ENCODE measurements at regions not wholly inside any gene's neighbourhood (a gene's known extent, or its start where the extent isn't known, plus 50 kb on each side); places are given as distances from the start of the nearest gene placed in this dataset.

DNA sequence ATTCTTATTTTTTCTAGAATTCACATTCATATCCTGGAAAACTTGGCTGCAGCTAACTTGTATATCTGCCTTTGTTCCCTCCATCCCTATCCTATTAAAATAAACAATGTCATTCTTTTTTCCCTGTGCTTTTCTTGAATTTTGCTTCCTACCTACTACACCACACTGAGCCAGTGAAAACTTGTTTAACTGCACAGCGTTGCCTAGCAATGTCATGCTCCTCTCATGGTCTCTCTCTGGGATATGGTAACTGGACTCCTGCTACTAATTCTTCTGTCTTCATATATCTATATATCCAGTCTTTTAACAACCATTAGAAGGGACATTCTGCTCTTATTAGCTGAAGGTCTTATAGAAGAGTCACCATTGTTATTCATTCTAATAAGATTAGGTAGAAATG is 434.4 kb downstream of the METTL15 start:
- Histone ChIP-seq H3K9me3 (ENCODE audit: control extremely low read depth in 1 of 3, control insufficient read depth in 2 of 3, insufficient read depth in 1 of 3, low read length in 2 of 3) (peaks cover 0 to 3% (median 0%) of the 10 kb centered on the region in 3 donors), H3K9ac (ENCODE audit: low read length) (no peak overlapping the region), H3K4me1 (ENCODE audit: control insufficient read depth in 2 of 2, insufficient read depth in 2 of 2, low read length in 2 of 2) (no peaks in the 10 kb centered on the region), H3K4me2 (replicated peaks; ENCODE audit: low read depth, low read length, poor library complexity, severe bottlenecking) (no peak overlapping the region), H3K36me3 (replicated peaks in 1 of 2; ENCODE audit: control extremely low read depth in 1 of 2, control insufficient read depth in 1 of 2, extremely low read depth in 1 of 2, insufficient read depth in 2 of 2, low read length in 1 of 2) (no peaks in the 10 kb centered on the region), H2AFZ (ENCODE audit: insufficient read depth, low read depth, low read length, poor library complexity, severe bottlenecking) (no peak overlapping the region), H3K27ac (ENCODE audit: low read length in 2 of 2) (no peak overlapping the region), H3K4me3 (ENCODE audit: control extremely low read depth in 1 of 5, extremely low read depth in 1 of 5, insufficient read depth in 1 of 5, low read depth in 2 of 5, low read length in 4 of 5) (no peak overlapping the region), H3K27me3 (replicated peaks in 1 of 4; ENCODE audit: control extremely low read depth in 1 of 4, control insufficient read depth in 3 of 4, insufficient read depth in 4 of 4, low read length in 3 of 4) (no peaks in the 10 kb centered on the region), H3K79me2 (ENCODE audit: control insufficient read depth, insufficient read depth, low read length) (no peaks in the 10 kb centered on the region), H4K20me1 (ENCODE audit: control insufficient read depth, insufficient read depth, low read length, poor library complexity, severe bottlenecking) (no peaks in the 10 kb centered on the region)
- H3K27me3 Mint-ChIP-seq, result no peaks in the 10 kb centered on the region
- TF ChIP-seq, protein P1, sequence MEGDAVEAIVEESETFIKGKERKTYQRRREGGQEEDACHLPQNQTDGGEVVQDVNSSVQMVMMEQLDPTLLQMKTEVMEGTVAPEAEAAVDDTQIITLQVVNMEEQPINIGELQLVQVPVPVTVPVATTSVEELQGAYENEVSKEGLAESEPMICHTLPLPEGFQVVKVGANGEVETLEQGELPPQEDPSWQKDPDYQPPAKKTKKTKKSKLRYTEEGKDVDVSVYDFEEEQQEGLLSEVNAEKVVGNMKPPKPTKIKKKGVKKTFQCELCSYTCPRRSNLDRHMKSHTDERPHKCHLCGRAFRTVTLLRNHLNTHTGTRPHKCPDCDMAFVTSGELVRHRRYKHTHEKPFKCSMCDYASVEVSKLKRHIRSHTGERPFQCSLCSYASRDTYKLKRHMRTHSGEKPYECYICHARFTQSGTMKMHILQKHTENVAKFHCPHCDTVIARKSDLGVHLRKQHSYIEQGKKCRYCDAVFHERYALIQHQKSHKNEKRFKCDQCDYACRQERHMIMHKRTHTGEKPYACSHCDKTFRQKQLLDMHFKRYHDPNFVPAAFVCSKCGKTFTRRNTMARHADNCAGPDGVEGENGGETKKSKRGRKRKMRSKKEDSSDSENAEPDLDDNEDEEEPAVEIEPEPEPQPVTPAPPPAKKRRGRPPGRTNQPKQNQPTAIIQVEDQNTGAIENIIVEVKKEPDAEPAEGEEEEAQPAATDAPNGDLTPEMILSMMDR (IDR thresholded peaks at IDR 0.05), result no peak
- no peak for TF ChIP-seq EZH2 (IDR thresholded peaks at IDR 0.05; ENCODE audit: borderline replicate concordance, insufficient read depth, low read depth, low read length, poor library complexity, severe bottlenecking)
- H3K9me3 Mint-ChIP-seq (ENCODE audit: insufficient read depth), result no peaks in the 10 kb centered on the region
- 57% methylated on average over 1 of the region's 1 CpG for WGBS (ENCODE audit: insufficient coverage)
- no peak overlapping the region for H3K4me3 Mint-ChIP-seq
- DNase-seq (no peak), ATAC-seq (ENCODE audit: low read depth) (no peak)
- ChIA-PET CTCF (no interaction called here), POLR2A (no interaction called here)
- no peak overlapping the region for H3K27ac Mint-ChIP-seq
- no peaks in the 10 kb centered on the region for H3K4me1 Mint-ChIP-seq
- intact Hi-C loops (cut with micrococcal nuclease), result no loop called here

DNA sequence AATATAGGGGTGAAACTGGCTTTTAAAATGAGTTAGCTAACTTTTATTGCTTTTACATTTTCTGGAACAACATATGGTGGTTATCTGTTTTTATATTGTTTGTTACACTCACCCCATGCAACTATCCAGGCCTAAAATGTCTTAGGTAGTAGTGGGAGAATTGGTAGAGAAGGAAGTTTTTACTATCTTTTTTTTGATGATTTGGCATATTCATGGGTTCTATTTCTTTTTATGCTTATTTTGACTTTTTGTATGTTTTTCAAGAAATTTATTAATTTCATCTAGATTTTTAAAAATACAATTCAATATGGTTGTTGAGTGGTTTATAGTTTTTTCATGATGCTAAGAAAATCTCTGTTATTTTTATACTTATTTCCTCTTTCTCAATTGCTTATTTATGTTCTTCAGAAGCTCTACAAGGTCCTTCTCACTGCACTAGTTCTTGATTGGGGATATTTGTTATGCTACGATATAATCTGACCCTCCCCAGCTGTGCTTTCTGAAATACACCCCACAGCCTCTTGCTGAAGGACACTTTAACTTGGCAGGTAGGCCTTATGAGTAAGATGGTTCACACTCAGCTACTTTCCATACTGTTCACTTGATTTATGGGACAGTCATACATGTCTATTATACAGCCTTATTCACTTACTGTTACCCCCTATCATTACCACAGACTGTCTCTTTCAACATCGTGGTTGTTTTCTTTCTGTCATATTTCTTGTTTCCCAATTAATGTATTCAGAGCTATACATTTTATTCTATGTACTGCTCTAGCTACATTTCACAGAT is 431.2 kb downstream of the METTL15 start:
- Mint-ChIP-seq H3K4me1 (no peaks in the 10 kb centered on the region), H3K9me3 (ENCODE audit: insufficient read depth) (no peaks in the 10 kb centered on the region), H3K27me3 (peaks cover 5% of the 10 kb centered on the region), H3K4me3 (no peak overlapping the region), H3K27ac (no peak overlapping the region)
- Histone ChIP-seq H3K27me3 (replicated peaks in 1 of 4; ENCODE audit: control extremely low read depth in 1 of 4, control insufficient read depth in 3 of 4, insufficient read depth in 4 of 4, low read length in 3 of 4) (no peaks in the 10 kb centered on the region), H3K79me2 (ENCODE audit: control insufficient read depth, insufficient read depth, low read length) (no peaks in the 10 kb centered on the region), H3K4me1 (ENCODE audit: control insufficient read depth in 2 of 2, insufficient read depth in 2 of 2, low read length in 2 of 2) (no peaks in the 10 kb centered on the region), H3K4me2 (replicated peaks; ENCODE audit: low read depth, low read length, poor library complexity, severe bottlenecking) (no peak overlapping the region), H3K9ac (ENCODE audit: low read length) (no peak overlapping the region), H3K36me3 (replicated peaks in 1 of 2; ENCODE audit: control extremely low read depth in 1 of 2, control insufficient read depth in 1 of 2, extremely low read depth in 1 of 2, insufficient read depth in 2 of 2, low read length in 1 of 2) (no peaks in the 10 kb centered on the region), H2AFZ (ENCODE audit: insufficient read depth, low read depth, low read length, poor library complexity, severe bottlenecking) (no peak overlapping the region), H4K20me1 (ENCODE audit: control insufficient read depth, insufficient read depth, low read length, poor library complexity, severe bottlenecking) (no peaks in the 10 kb centered on the region), H3K9me3 (ENCODE audit: control extremely low read depth in 1 of 3, control insufficient read depth in 2 of 3, insufficient read depth in 1 of 3, low read length in 2 of 3) (no peaks in the 10 kb centered on the region), H3K27ac (ENCODE audit: low read length in 2 of 2) (no peak overlapping the region), H3K4me3 (ENCODE audit: control extremely low read depth in 1 of 5, extremely low read depth in 1 of 5, insufficient read depth in 1 of 5, low read depth in 2 of 5, low read length in 4 of 5) (no peak overlapping the region)
- DNase-seq (no peak), ATAC-seq (ENCODE audit: low read depth) (no peak)
- ChIA-PET POLR2A (no interaction called here), CTCF (interaction anchor here (1.3 kb wide), 1 partner anchor 10 kb away, joined by 6 read pairs; no protein-coding TSS in a partner anchor)
- intact Hi-C loops (cut with micrococcal nuclease), result no loop called here
- no CpG with 5 or more reads among the region's 2 CpGs for WGBS (ENCODE audit: insufficient coverage)
- TF ChIP-seq EZH2 (IDR thresholded peaks at IDR 0.05; ENCODE audit: borderline replicate concordance, insufficient read depth, low read depth, low read length, poor library complexity, severe bottlenecking), result no peak
- TF ChIP-seq, protein P1 (IDR thresholded peaks at IDR 0.05), result no peak

All from B cell (primary cell).